Thoracic aorta (tissue), 2 donors: ENCODE measurements at regions not wholly inside any gene's neighbourhood (a gene's known extent, or its start where the extent isn't known, plus 50 kb on each side); places are given as distances from the start of the nearest gene placed in this dataset.

Source experiments
- ATAC-seq: fragments of 150-250 bp; one replicate; pipeline ENCODE4 v1.8.0; 2017; ENCODE audit warnings: low read depth; ENCODE audit not compliant: insufficient number of reproducible peaks, low FRiP score
- DNase-seq: peaks from one replicate; pipeline ENCODE4 v3.0.0-alpha.2; 2020; ENCODE audit warnings: low spot score
- H3K27ac ChIP-seq, 2 donors: fragments of 200-600 bp; sonication (generic); 1 replicate in 1 of 2; 2 replicates in 1 of 2; pipeline ENCODE4 v1.5.1; 2016; ENCODE audit warnings: mild to moderate bottlenecking in 2 of 2, moderate library complexity in 2 of 2
- H3K27me3 ChIP-seq: fragments of 200-600 bp; sonication (generic); replicated peaks from 2 replicates; pipeline ENCODE4 v1.6.0; 2016; ENCODE audit warnings: mild to moderate bottlenecking; ENCODE audit not compliant: insufficient read depth
- H3K36me3 ChIP-seq: fragments of 200-600 bp; sonication (generic); one replicate; pipeline ENCODE4 v1.5.1; 2016
- H3K4me1 ChIP-seq, 2 donors: fragments of 200-600 bp; sonication (generic); 1 replicate in 1 of 2; 2 replicates in 1 of 2; pipeline versions ENCODE4 v1.5.1 to v1.6.0; 2016; ENCODE audit warnings: low read depth in 2 of 2, mild to moderate bottlenecking in 1 of 2; ENCODE audit not compliant: control insufficient read depth in 1 of 2
- H3K4me3 ChIP-seq: fragments of 200-600 bp; sonication (generic); 2 replicates; pipeline ENCODE4 v1.5.1; 2016; ENCODE audit warnings: mild to moderate bottlenecking
- H3K9me3 ChIP-seq: fragments of 200-600 bp; sonication (generic); 2 replicates; pipeline ENCODE4 v1.5.1; 2016
- TF ChIP-seq, protein P1 (sequence below): fragments of 200-600 bp; sonication (generic); IDR thresholded peaks from one replicate; pipeline ENCODE4 v1.5.1; 2019; ENCODE audit warnings: antibody characterized with exemption

DNA sequence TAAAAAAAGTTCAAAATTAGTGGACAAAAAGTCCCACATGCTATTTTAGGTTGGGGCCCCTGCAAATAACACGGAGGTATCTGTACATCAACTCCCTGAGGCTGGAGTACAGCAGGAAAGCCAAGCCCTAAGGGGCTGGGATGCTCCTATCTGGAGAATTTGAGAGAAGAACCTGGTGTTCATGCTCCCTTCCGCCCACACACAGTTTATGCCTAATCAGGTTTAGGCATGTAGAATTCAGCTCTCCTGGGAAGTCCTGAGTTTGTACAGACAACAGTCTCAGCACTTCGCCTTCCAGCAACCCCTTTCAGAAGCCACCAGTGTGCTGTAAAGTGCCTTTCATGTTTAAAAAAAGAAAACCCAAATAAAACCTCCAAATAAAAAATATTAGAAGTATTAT is 237.3 kb upstream of the GRIP1 start:
- ATAC-seq (no peak), DNase-seq (no peak)
- no peaks in the 10 kb centered on the region for H3K36me3 ChIP-seq
- no peak overlapping the region for H3K27ac ChIP-seq
- no peaks in the 10 kb centered on the region for H3K4me1 ChIP-seq
- no peaks in the 10 kb centered on the region for H3K27me3 ChIP-seq
- H3K4me3 ChIP-seq: no peak overlapping the region
- H3K9me3 ChIP-seq: no peaks in the 10 kb centered on the region
- TF ChIP-seq, protein P1, sequence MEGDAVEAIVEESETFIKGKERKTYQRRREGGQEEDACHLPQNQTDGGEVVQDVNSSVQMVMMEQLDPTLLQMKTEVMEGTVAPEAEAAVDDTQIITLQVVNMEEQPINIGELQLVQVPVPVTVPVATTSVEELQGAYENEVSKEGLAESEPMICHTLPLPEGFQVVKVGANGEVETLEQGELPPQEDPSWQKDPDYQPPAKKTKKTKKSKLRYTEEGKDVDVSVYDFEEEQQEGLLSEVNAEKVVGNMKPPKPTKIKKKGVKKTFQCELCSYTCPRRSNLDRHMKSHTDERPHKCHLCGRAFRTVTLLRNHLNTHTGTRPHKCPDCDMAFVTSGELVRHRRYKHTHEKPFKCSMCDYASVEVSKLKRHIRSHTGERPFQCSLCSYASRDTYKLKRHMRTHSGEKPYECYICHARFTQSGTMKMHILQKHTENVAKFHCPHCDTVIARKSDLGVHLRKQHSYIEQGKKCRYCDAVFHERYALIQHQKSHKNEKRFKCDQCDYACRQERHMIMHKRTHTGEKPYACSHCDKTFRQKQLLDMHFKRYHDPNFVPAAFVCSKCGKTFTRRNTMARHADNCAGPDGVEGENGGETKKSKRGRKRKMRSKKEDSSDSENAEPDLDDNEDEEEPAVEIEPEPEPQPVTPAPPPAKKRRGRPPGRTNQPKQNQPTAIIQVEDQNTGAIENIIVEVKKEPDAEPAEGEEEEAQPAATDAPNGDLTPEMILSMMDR: no peak

DNA sequence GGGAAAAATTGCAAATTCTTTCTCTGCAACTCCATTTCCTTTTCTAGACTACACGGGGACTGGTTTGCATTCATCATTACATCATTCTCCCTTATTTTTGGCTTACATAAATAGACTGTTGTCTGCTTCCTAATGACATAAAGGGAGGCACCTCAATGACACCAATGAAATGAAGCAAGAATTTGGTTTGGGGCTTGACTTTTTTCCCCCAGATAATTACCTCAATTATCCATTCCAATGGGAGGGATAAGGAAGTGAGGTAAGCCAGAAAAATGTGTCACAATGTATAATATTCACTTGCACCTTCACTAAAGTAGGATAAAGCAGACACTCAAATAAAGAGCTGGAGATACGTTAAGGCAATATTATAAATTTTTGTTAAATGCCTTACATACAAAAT is 240.6 kb upstream of the GRIP1 start:
- TF ChIP-seq, protein P1: no peak
- no peaks in the 10 kb centered on the region for H3K36me3 ChIP-seq
- no peaks in the 10 kb centered on the region for H3K27me3 ChIP-seq
- ATAC-seq: no peak
- DNase-seq: no peak
- H3K4me1 ChIP-seq: no peaks in the 10 kb centered on the region
- H3K27ac ChIP-seq: no peak overlapping the region
- no peaks in the 10 kb centered on the region for H3K9me3 ChIP-seq
- H3K4me3 ChIP-seq: no peak overlapping the region

DNA sequence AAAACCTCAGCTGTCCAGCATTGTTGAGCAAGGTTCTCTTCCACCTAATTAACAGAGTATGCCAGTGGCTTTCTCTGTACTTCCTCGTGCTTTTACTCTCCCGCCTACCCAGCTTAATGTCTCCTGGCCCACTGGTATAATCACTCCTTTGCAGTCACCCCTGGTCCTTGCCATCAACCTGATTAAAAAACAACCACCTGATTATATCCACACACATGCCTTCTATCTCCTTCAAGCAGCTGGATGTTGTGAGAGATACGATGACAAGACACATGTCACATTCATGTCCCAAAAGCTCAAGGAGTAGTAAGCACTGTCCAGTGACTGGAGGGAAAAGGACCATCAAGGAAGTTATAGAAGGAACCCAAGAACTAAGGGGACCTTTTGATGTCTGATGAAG is 241.3 kb upstream of the GRIP1 start:
- H3K27ac ChIP-seq: no peak overlapping the region
- TF ChIP-seq, protein P1: no peak
- no peaks in the 10 kb centered on the region for H3K36me3 ChIP-seq
- no peaks in the 10 kb centered on the region for H3K9me3 ChIP-seq
- no peaks in the 10 kb centered on the region for H3K27me3 ChIP-seq
- no peak for DNase-seq
- ATAC-seq: no peak
- no peaks in the 10 kb centered on the region for H3K4me1 ChIP-seq
- no peak overlapping the region for H3K4me3 ChIP-seq

DNA sequence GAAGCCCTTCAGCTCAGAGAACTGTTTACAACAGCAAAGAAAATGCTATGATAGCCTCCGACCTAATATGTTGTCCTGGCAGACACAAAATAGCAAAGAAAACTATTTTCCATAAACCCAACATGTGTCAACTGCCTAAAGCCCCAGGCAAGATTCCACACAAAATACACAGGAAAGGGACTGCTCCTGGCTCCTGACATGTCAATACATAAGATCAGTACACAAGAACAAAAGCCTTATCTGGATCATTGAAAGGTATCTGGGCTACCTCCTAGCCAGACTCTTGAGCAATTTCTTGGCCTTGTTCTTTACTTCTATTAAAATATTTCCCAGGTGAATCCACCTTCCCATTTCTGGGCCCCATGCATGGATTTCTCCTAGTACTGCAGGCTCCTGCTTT is 242.3 kb upstream of the GRIP1 start:
- Histone ChIP-seq H3K27ac (no peak overlapping the region), H3K27me3 (no peaks in the 10 kb centered on the region), H3K4me3 (no peak overlapping the region), H3K9me3 (no peaks in the 10 kb centered on the region), H3K4me1 (no peaks in the 10 kb centered on the region), H3K36me3 (no peaks in the 10 kb centered on the region)
- TF ChIP-seq, protein P1: no peak
- DNase-seq: no peak
- ATAC-seq: no peak

DNA sequence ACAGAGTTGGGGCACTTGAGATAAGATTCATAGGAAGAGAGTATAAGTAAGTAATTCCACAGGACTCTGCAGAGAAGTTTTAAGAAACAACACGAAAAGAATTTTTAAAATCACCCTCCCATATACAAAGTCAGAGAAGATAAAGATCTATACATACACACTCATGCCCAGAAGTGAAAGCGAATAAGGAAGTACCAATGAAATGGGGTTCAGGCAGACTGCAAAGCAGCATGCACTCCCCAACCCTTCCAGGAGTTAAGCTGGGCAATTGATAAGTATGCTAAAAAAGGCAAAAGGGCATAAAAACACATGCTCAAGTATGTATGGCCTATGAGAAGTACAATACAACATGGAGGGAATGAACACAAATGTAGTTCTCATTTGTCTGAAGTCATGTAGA is 246.2 kb upstream of the GRIP1 start:
- Histone ChIP-seq H3K4me1 (no peaks in the 10 kb centered on the region), H3K4me3 (no peak overlapping the region), H3K9me3 (no peaks in the 10 kb centered on the region), H3K27ac (no peak overlapping the region), H3K27me3 (no peaks in the 10 kb centered on the region), H3K36me3 (no peaks in the 10 kb centered on the region)
- DNase-seq (no peak), ATAC-seq (no peak)
- TF ChIP-seq, protein P1: no peak
